ENCODE measurements at regions not wholly inside any gene's neighbourhood (a gene's known extent, or its start where the extent isn't known, plus 50 kb on each side); places are given as distances from the start of the nearest gene placed in this dataset.

GRCh38 chr18:47507651-47508050, 256.2 kb upstream of the SKOR2 start:
- TF ChIP-seq CTCF (IDR thresholded peaks at IDR 0.05; ENCODE audit: extremely low read depth in 1 of 2, insufficient read depth in 1 of 2, low read depth in 1 of 2, low read length in 2 of 2) (no peak), POLR2A (IDR thresholded peaks at IDR 0.05; ENCODE audit: low read depth, low read length) (no peak)
